SK-N-SH (cell line): ENCODE measurements at regions not wholly inside any gene's neighbourhood (a gene's known extent, or its start where the extent isn't known, plus 50 kb on each side); places are given as distances from the start of the nearest gene placed in this dataset.

Experiments used
- CTCF ChIA-PET: fragments of 300-600, 350-600 bp; formaldehyde crosslinking; extraction: SDS; loops from one replicate; lab custom pipeline; 2021; lab: Yijun Ruan, JAX
- POLR2A ChIA-PET: fragments of 350-600 bp; sonication (Branson Sonifier 250); formaldehyde crosslinking; extraction: SDS; loops from one replicate; lab custom pipeline; 2020; ENCODE audit warnings: antibody characterized with exemption, inconsistent platforms; lab: Yijun Ruan, JAX
- DNase-seq: peaks from one replicate; pipeline ENCODE4 v3.0.0; 2012
- H2AFZ ChIP-seq: fragments of 200-600 bp; sonication (generic); 2 replicates; pipeline ENCODE4 v1.8.1; 2016; ENCODE audit warnings: antibody characterized with exemption, mild to moderate bottlenecking, low read depth
- H3F3A ChIP-seq: fragments of 200-600 bp; sonication (generic); replicated peaks from 2 replicates; pipeline ENCODE3; 2016; ENCODE audit warnings: antibody characterized with exemption, mild to moderate bottlenecking; ENCODE audit not compliant: insufficient read depth
- H3K27ac ChIP-seq, 2 experiments: fragments of 200-500 bp in 1 of 2; fragments of 200-600 bp in 1 of 2; sonication (Bioruptor generic) in 1 of 2; sonication (generic), shearing (Covaris generic) in 1 of 2; 2 replicates each; pipeline versions ENCODE4 v1.5.1 to v1.6.1; 2014 to 2016; ENCODE audit warnings: low read depth in 2 of 2, inconsistent platforms in 1 of 2, low read length in 1 of 2, mild to moderate bottlenecking in 1 of 2, mixed read lengths in 1 of 2
- H3K27me3 ChIP-seq: fragments of 200-600 bp; sonication (generic), shearing (Covaris generic); 2 replicates; pipeline ENCODE4 v1.6.1; 2016; ENCODE audit warnings: mixed run types; ENCODE audit not compliant: insufficient read depth
- H3K36me3 ChIP-seq, 2 experiments: fragments of 200-500 bp in 1 of 2; fragments of 200-600 bp in 1 of 2; sonication (Bioruptor generic) in 1 of 2; sonication (generic) in 1 of 2; replicated peaks in 1 of 2; 2 replicates each; pipeline versions ENCODE3 to v1.5.1; 2014 to 2016; ENCODE audit warnings: low read length in 1 of 2, mild to moderate bottlenecking in 1 of 2; ENCODE audit not compliant: insufficient read depth in 2 of 2, control insufficient read depth in 1 of 2
- H3K4me1 ChIP-seq, 2 experiments: fragments of 200-500 bp in 1 of 2; fragments of 200-600 bp in 1 of 2; sonication (Bioruptor generic) in 1 of 2; sonication (generic), shearing (Covaris generic) in 1 of 2; 2 replicates each; pipeline versions ENCODE4 v1.5.1 to v1.6.1; 2014 to 2016; ENCODE audit warnings: low read depth in 1 of 2, low read length in 1 of 2, mixed run types in 1 of 2; ENCODE audit not compliant: insufficient read depth in 2 of 2, control insufficient read depth in 1 of 2
- H3K4me2 ChIP-seq: fragments of 200-600 bp; sonication (generic), shearing (Covaris generic); 2 replicates; pipeline ENCODE4 v1.6.1; 2017; ENCODE audit warnings: mixed run types
- H3K4me3 ChIP-seq, 2 experiments: fragments of 200-500 bp in 1 of 2; fragments of 200-600 bp in 1 of 2; sonication (Bioruptor generic) in 1 of 2; sonication (generic), shearing (Covaris generic) in 1 of 2; 2 replicates each; pipeline versions ENCODE4 v1.5.1 to v1.8.1; 2014 to 2016; ENCODE audit warnings: low read depth in 2 of 2, inconsistent platforms in 1 of 2, low read length in 1 of 2, mild to moderate bottlenecking in 1 of 2, mixed read lengths in 1 of 2, moderate library complexity in 1 of 2
- H3K79me2 ChIP-seq: fragments of 200-600 bp; sonication (generic); 2 replicates; pipeline ENCODE4 v1.8.1; 2017; ENCODE audit warnings: mild to moderate bottlenecking; ENCODE audit not compliant: insufficient read depth
- H3K9ac ChIP-seq: fragments of 200-600 bp; sonication (generic); 2 replicates; pipeline ENCODE4 v1.6.1; 2017; ENCODE audit warnings: mixed run types
- H3K9me2 ChIP-seq: fragments of 200-600 bp; sonication (generic); 2 replicates; pipeline ENCODE4 v1.6.1; 2017; ENCODE audit warnings: mixed run types
- H3K9me3 ChIP-seq: fragments of 200-600 bp; sonication (generic); 2 replicates; pipeline ENCODE4 v1.6.1; 2017; ENCODE audit warnings: mixed run types, mild to moderate bottlenecking, moderate library complexity
- H4K20me1 ChIP-seq: fragments of 200-600 bp; sonication (generic); 2 replicates; pipeline ENCODE4 v1.6.1; 2017; ENCODE audit warnings: mild to moderate bottlenecking, mixed run types; ENCODE audit not compliant: insufficient read depth
- ELF1 ChIP-seq: IDR thresholded peaks from 2 replicates; pipeline ENCODE4 v1.4.0; 2012
- EP300 ChIP-seq, 2 experiments: IDR thresholded peaks; 2 replicates each; pipeline versions ENCODE4 v1.4.0 to v1.6.1; 2012; ENCODE audit warnings: borderline replicate concordance in 1 of 2, low read depth in 1 of 2, low read length in 1 of 2
- FOXM1 ChIP-seq: IDR thresholded peaks from 2 replicates; pipeline ENCODE4 v1.4.0; 2012; ENCODE audit warnings: low read depth, mild to moderate bottlenecking
- NRF1 ChIP-seq: IDR thresholded peaks from 2 replicates; pipeline ENCODE4 v1.6.1; 2012; ENCODE audit warnings: low read depth, mild to moderate bottlenecking, low read length
- POLR2AphosphoS5 ChIP-seq: IDR thresholded peaks from 2 replicates; pipeline ENCODE4 v1.6.1; 2012; ENCODE audit warnings: low read depth, low read length
- SMC3 ChIP-seq: IDR thresholded peaks from 2 replicates; pipeline ENCODE4 v1.6.1; 2012; ENCODE audit warnings: low read depth, low read length, improper control_type of control experiment
- TAF1 ChIP-seq: IDR thresholded peaks from 2 replicates; pipeline ENCODE4 v1.6.1; 2012; ENCODE audit warnings: low read depth, mild to moderate bottlenecking, low read length, moderate library complexity, borderline replicate concordance
- WGBS: methylation state at CpG from one replicate; pipeline ENCODE4 v1.1.6; 2017; ENCODE audit warnings: low lambda C conversion rate; 5-methylcytosine and 5-hydroxymethylcytosine counted together
- TF ChIP-seq, protein P1 (sequence below): fragments of 150-350 bp; IDR thresholded peaks from 2 replicates; pipeline ENCODE4 v1.6.1; 2017; ENCODE audit warnings: antibody characterized with exemption, low read length, low read depth, borderline replicate concordance
- TF ChIP-seq, protein P2 (sequence below): IDR thresholded peaks from 2 replicates; pipeline ENCODE4; 2012
- TF ChIP-seq, protein P3 (sequence below): IDR thresholded peaks from 2 replicates; pipeline ENCODE4 v1.4.0; 2012; ENCODE audit warnings: low read depth, borderline replicate concordance

DNA sequence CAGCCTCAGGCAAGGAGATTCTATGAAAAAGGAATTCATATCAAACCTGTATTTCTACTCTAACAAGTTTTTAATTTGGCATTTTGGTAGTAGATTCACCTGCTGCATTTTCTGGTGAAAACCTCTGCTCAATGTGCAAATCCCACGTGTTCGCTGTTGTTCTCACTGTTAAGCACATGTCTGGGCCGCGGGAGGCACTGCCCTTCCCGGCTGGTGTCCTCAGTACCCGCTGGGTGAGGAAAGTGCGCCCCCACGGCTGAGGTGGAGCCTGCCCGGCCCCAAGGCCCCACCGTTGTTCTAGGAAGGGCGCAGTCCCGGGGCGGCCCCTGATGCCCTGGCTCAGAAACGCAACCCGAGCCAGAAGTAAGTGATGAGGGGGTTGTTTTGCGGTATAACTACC lies 193.4 kb upstream of the VWC2 start:
- TF ChIP-seq TAF1, result no peak

DNA sequence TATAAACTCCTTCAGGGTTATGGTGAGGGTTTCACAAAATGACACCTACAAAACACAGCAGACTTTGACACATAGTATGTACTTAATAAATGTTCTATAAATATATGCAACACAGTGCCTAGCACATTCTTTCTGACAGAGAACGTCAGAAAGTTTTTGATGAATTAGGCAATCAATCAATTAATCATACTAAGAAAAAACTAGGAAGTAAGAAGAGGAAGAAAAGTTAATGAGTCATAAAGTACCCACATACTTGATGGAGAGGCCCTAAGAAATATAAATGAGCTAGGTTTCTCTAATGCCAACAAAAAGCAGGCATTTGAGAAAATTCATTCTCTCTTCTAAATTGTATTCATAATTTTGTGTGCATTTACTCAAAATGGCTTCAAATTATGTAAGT lies 192.7 kb upstream of the VWC2 start:
- no peak for DNase-seq
- H3K27ac ChIP-seq, result no peak overlapping the region
- POLR2A ChIA-PET, result no interaction called here
- H4K20me1 ChIP-seq, result no peaks in the 10 kb centered on the region
- CTCF ChIA-PET, result no interaction called here
- no peaks in the 10 kb centered on the region for H3K9me3 ChIP-seq
- H3K4me2 ChIP-seq, result no peak overlapping the region
- no peaks in the 10 kb centered on the region for H3K36me3 ChIP-seq
- H3K9ac ChIP-seq, result no peak overlapping the region
- TF ChIP-seq, protein P1, sequence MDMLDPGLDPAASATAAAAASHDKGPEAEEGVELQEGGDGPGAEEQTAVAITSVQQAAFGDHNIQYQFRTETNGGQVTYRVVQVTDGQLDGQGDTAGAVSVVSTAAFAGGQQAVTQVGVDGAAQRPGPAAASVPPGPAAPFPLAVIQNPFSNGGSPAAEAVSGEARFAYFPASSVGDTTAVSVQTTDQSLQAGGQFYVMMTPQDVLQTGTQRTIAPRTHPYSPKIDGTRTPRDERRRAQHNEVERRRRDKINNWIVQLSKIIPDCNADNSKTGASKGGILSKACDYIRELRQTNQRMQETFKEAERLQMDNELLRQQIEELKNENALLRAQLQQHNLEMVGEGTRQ, result no peak
- TF ChIP-seq, protein P2, sequence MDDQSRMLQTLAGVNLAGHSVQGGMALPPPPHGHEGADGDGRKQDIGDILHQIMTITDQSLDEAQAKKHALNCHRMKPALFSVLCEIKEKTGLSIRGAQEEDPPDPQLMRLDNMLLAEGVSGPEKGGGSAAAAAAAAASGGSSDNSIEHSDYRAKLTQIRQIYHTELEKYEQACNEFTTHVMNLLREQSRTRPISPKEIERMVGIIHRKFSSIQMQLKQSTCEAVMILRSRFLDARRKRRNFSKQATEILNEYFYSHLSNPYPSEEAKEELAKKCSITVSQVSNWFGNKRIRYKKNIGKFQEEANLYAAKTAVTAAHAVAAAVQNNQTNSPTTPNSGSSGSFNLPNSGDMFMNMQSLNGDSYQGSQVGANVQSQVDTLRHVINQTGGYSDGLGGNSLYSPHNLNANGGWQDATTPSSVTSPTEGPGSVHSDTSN, result no peak
- TF ChIP-seq TAF1 (no peak), FOXM1 (no peak), ELF1 (no peak), NRF1 (no peak), POLR2AphosphoS5 (no peak), EP300 (IDR thresholded peaks at IDR 0.05; ENCODE audit: borderline replicate concordance in 1 of 2, low read depth in 1 of 2, low read length in 1 of 2) (no peak), SMC3 (no peak)
- TF ChIP-seq, protein P3, sequence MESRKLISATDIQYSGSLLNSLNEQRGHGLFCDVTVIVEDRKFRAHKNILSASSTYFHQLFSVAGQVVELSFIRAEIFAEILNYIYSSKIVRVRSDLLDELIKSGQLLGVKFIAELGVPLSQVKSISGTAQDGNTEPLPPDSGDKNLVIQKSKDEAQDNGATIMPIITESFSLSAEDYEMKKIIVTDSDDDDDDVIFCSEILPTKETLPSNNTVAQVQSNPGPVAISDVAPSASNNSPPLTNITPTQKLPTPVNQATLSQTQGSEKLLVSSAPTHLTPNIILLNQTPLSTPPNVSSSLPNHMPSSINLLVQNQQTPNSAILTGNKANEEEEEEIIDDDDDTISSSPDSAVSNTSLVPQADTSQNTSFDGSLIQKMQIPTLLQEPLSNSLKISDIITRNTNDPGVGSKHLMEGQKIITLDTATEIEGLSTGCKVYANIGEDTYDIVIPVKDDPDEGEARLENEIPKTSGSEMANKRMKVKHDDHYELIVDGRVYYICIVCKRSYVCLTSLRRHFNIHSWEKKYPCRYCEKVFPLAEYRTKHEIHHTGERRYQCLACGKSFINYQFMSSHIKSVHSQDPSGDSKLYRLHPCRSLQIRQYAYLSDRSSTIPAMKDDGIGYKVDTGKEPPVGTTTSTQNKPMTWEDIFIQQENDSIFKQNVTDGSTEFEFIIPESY, result no peak
- 3% methylated on average over 1 of the region's 1 CpG for WGBS
- no peaks in the 10 kb centered on the region for H3F3A ChIP-seq
- no peaks in the 10 kb centered on the region; a peak in 1 of 4 replicates for H3K4me1 ChIP-seq
- peaks cover 12% of the 10 kb centered on the region; the same call in 1 of the 2 replicates for H3K27me3 ChIP-seq
- H3K79me2 ChIP-seq, result no peaks in the 10 kb centered on the region
- no peaks in the 10 kb centered on the region for H3K9me2 ChIP-seq
- no peak overlapping the region for H3K4me3 ChIP-seq
- H2AFZ ChIP-seq, result no peak overlapping the region

More for the DNA sequence above, 193.4 kb upstream of the VWC2 start:
- no peaks in the 10 kb centered on the region for H4K20me1 ChIP-seq
- H3K9me2 ChIP-seq, result no peaks in the 10 kb centered on the region
- H3K36me3 ChIP-seq, result no peaks in the 10 kb centered on the region
- CTCF ChIA-PET, result no interaction called here
- H2AFZ ChIP-seq, result no peak overlapping the region
- H3K27ac ChIP-seq, result no peak overlapping the region
- H3K4me3 ChIP-seq, result no peak overlapping the region
- no peaks in the 10 kb centered on the region; a peak in 1 of 4 replicates for H3K4me1 ChIP-seq
- DNase-seq, result peak; percentile 17
- no peaks in the 10 kb centered on the region for H3K9me3 ChIP-seq
- H3F3A ChIP-seq, result no peaks in the 10 kb centered on the region
- H3K79me2 ChIP-seq, result no peaks in the 10 kb centered on the region
- H3K27me3 ChIP-seq, result peaks cover 12% of the 10 kb centered on the region; the same call in 1 of the 2 replicates
- POLR2A ChIA-PET, result no interaction called here
- 5% methylated on average over 16 of the region's 16 CpGs for WGBS
- no peak overlapping the region for H3K9ac ChIP-seq
- peak overlapping the region; percentile 53; the same call in 1 of the 2 replicates for H3K4me2 ChIP-seq
